B cell (primary cell): ENCODE measurements at regions not wholly inside any gene's neighbourhood (a gene's known extent, or its start where the extent isn't known, plus 50 kb on each side); places are given as distances from the start of the nearest gene placed in this dataset.

Source experiments
- ATAC-seq: fragments of 200-7000 bp; cut with Tn5 transposase; one replicate; pipeline ENCODE4 v1.10.0; 2021; ENCODE audit warnings: low read depth, mild to moderate bottlenecking, moderate number of reproducible peaks, moderate library complexity
- CTCF ChIA-PET: fragments of 350-600 bp; sonication (Branson Sonifier 250); formaldehyde crosslinking; loops from one replicate; lab custom pipeline; 2021; ENCODE audit warnings: antibody characterized with exemption, inconsistent platforms; lab: Charles Lee
- POLR2A ChIA-PET: fragments of 350-600 bp; sonication (Branson Sonifier 250); formaldehyde crosslinking; loops from one replicate; lab custom pipeline; 2021; ENCODE audit warnings: antibody characterized with exemption; lab: Charles Lee
- DNase-seq: peaks from one replicate; pipeline ENCODE4 v3.0.0; 2013
- H2AFZ ChIP-seq: 2 replicates; pipeline ENCODE4 v1.6.1; 2012; ENCODE audit warnings: mild to moderate bottlenecking, low read depth, low read length; ENCODE audit not compliant: insufficient read depth, poor library complexity, severe bottlenecking
- H3K27ac ChIP-seq, 2 donors: 1 replicate in 1 of 2; 2 replicates in 1 of 2; pipeline ENCODE4 v1.5.1; 2012 to 2013; ENCODE audit warnings: low read length in 2 of 2, mild to moderate bottlenecking in 2 of 2, moderate library complexity in 1 of 2
- H3K27me3 ChIP-seq, 4 experiments: fragments of 200-600 bp in 1 of 4; sonication (generic) in 1 of 4; replicated peaks in 1 of 4; 1 replicate in 2 of 4; 2 replicates in 2 of 4; pipeline versions ENCODE4 v1.6.1 to v1.7.0; 2013 to 2016; ENCODE audit warnings: low read length in 3 of 4, mild to moderate bottlenecking in 2 of 4, mixed read lengths in 1 of 4, moderate library complexity in 1 of 4; ENCODE audit not compliant: insufficient read depth in 4 of 4, control insufficient read depth in 3 of 4; ENCODE audit errors: control extremely low read depth in 1 of 4
- H3K36me3 ChIP-seq, 2 experiments: replicated peaks in 1 of 2; 1 replicate in 1 of 2; 2 replicates in 1 of 2; pipeline versions ENCODE4 v1.6.1 to v1.7.1; 2013; ENCODE audit warnings: low read length in 1 of 2; ENCODE audit not compliant: insufficient read depth in 2 of 2, control insufficient read depth in 1 of 2; ENCODE audit errors: control extremely low read depth in 1 of 2, extremely low read depth in 1 of 2
- H3K4me1 ChIP-seq, 2 donors: fragments of 200-600 bp in 1 of 2; sonication (generic) in 1 of 2; 1 replicate in 1 of 2; 2 replicates in 1 of 2; pipeline versions ENCODE4 v1.5.1 to v1.6.1; 2013 to 2017; ENCODE audit warnings: low read length in 2 of 2; ENCODE audit not compliant: control insufficient read depth in 2 of 2, insufficient read depth in 2 of 2
- H3K4me2 ChIP-seq: replicated peaks from 2 replicates; pipeline ENCODE3; 2012; ENCODE audit warnings: mild to moderate bottlenecking, low read depth, low read length; ENCODE audit not compliant: poor library complexity, severe bottlenecking
- H3K4me3 ChIP-seq, 5 experiments: fragments of 200-600 bp in 1 of 5; sonication (generic) in 1 of 5; 1 replicate in 3 of 5; 2 replicates in 2 of 5; pipeline versions ENCODE4 v1.5.1 to v1.7.0; 2011 to 2016; ENCODE audit warnings: low read length in 4 of 5, mild to moderate bottlenecking in 4 of 5, low read depth in 2 of 5, control low read depth in 1 of 5, moderate library complexity in 1 of 5; ENCODE audit not compliant: insufficient read depth in 1 of 5; ENCODE audit errors: control extremely low read depth in 1 of 5, extremely low read depth in 1 of 5
- H3K79me2 ChIP-seq: fragments of 200-600 bp; sonication (generic); one replicate; pipeline ENCODE4 v1.6.0; 2016; ENCODE audit warnings: low read length; ENCODE audit not compliant: control insufficient read depth, insufficient read depth
- H3K9ac ChIP-seq: fragments of 200-600 bp; sonication (generic); 2 replicates; pipeline ENCODE4 v1.6.1; 2017; ENCODE audit warnings: mild to moderate bottlenecking, low read length, moderate library complexity
- H3K9me3 ChIP-seq, 3 donors: one replicate each; pipeline versions ENCODE4 v1.6.1 to v1.7.1; 2013; ENCODE audit warnings: low read length in 2 of 3; ENCODE audit not compliant: control insufficient read depth in 2 of 3, insufficient read depth in 1 of 3; ENCODE audit errors: control extremely low read depth in 1 of 3
- H4K20me1 ChIP-seq: 2 replicates; pipeline ENCODE4 v1.6.0; 2012; ENCODE audit warnings: mild to moderate bottlenecking, low read length; ENCODE audit not compliant: insufficient read depth, control insufficient read depth, poor library complexity, severe bottlenecking
- H3K27ac Mint-ChIP-seq: one replicate; pipeline ENCODE4 v1.8.0; 2021; ENCODE audit warnings: mixed read lengths
- H3K27me3 Mint-ChIP-seq: one replicate; pipeline ENCODE4 v1.8.0; 2021; ENCODE audit warnings: mixed read lengths
- H3K4me1 Mint-ChIP-seq: one replicate; pipeline ENCODE4 v1.8.0; 2021; ENCODE audit warnings: mixed read lengths
- H3K4me3 Mint-ChIP-seq: one replicate; pipeline ENCODE4 v1.8.0; 2021; ENCODE audit warnings: mixed read lengths
- H3K9me3 Mint-ChIP-seq: one replicate; pipeline ENCODE4 v1.8.0; 2022; ENCODE audit warnings: mixed read lengths; ENCODE audit not compliant: insufficient read depth
- CTCF ChIP-seq: fragments of 200-600 bp; IDR thresholded peaks from one replicate; pipeline ENCODE4 v1.8.0; 2022; ENCODE audit warnings: antibody characterized with exemption, mild to moderate bottlenecking
- EZH2 ChIP-seq: IDR thresholded peaks from 2 replicates; pipeline ENCODE4 v1.6.1; 2012; ENCODE audit warnings: borderline replicate concordance, low read depth, mild to moderate bottlenecking, moderate library complexity, low read length; ENCODE audit not compliant: insufficient read depth, poor library complexity, severe bottlenecking
- WGBS: methylation state at CpG from one replicate; pipeline ENCODE4 v1.1.5; 2013; ENCODE audit warnings: missing lambda C conversion rate; ENCODE audit not compliant: insufficient coverage; 5-methylcytosine and 5-hydroxymethylcytosine counted together
- intact Hi-C: fragments of 100-400 bp; cut with micrococcal nuclease; formaldehyde crosslinking; loops from one replicate; pipeline ENCODE4 v1.10.0; 2022

DNA sequence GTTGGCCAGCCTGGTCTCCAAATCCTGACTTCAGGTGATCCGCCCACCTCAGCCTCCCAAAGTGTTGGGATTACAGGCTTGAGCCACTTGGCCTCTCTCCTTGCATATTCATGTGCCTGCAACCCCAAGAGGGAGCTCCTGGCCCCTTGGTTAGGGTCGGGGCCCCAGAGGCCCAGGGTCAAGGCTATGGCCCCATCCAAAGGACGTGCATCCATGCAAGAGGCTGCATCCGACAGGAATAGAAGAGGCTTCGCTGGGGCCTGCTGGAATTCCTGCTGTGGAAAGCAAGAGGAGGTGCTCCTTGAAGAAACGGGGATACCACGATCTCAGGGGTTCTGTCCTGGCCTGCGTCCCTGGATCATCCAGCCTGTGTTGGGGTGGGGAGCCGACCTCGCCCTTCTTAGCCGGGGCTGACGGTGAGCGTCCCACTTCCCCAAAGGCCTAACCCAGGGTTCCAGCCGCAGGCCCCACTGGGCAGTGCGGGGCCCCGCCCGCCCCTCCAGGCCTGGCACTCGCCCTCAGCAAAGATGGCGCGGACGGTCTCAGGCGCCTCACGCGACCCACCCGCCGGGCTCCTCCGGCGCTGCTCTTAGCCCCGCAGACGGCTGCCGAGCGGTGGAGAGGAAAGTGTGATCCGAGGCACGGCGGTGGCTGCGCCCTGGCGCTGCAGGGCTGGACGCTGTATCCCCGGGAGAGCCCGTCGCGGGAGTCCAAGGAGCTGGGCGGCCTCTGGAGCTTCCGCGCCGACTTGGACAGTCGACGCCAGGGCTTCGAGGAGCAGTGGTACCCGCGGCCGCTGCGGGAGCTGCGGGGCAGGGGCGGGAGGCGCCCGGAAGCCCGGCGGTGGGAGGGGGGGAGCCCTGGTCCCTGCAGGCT lies 54.7 kb downstream of the ZNF727 start:
- H3K9me3 ChIP-seq = peaks cover 0 to 80% (median 2%) of the 10 kb centered on the region in 3 donors
- no peak overlapping the region for H3K27ac Mint-ChIP-seq
- no peaks in the 10 kb centered on the region for H4K20me1 ChIP-seq
- H3K27me3 ChIP-seq = no peaks in the 10 kb centered on the region
- intact Hi-C loops = no loop called here
- H3K27ac ChIP-seq = no peak overlapping the region
- TF ChIP-seq CTCF = no peak
- no peak for TF ChIP-seq EZH2
- H3K79me2 ChIP-seq = no peaks in the 10 kb centered on the region
- no peaks in the 10 kb centered on the region for H3K4me1 Mint-ChIP-seq
- ATAC-seq (no peak), DNase-seq (no peak)
- no peaks in the 10 kb centered on the region for H3K27me3 Mint-ChIP-seq
- ChIA-PET POLR2A (no interaction called here), CTCF (no interaction called here)
- H3K4me2 ChIP-seq = no peak overlapping the region
- no peak overlapping the region for H3K4me3 ChIP-seq
- H3K4me3 Mint-ChIP-seq = no peak overlapping the region
- H3K9ac ChIP-seq = no peak overlapping the region
- H3K4me1 ChIP-seq = no peaks in the 10 kb centered on the region
- H2AFZ ChIP-seq = no peak overlapping the region
- 57% methylated on average over 59 of the region's 59 CpGs for WGBS
- H3K9me3 Mint-ChIP-seq = peaks cover 4% of the 10 kb centered on the region
- no peaks in the 10 kb centered on the region for H3K36me3 ChIP-seq

DNA sequence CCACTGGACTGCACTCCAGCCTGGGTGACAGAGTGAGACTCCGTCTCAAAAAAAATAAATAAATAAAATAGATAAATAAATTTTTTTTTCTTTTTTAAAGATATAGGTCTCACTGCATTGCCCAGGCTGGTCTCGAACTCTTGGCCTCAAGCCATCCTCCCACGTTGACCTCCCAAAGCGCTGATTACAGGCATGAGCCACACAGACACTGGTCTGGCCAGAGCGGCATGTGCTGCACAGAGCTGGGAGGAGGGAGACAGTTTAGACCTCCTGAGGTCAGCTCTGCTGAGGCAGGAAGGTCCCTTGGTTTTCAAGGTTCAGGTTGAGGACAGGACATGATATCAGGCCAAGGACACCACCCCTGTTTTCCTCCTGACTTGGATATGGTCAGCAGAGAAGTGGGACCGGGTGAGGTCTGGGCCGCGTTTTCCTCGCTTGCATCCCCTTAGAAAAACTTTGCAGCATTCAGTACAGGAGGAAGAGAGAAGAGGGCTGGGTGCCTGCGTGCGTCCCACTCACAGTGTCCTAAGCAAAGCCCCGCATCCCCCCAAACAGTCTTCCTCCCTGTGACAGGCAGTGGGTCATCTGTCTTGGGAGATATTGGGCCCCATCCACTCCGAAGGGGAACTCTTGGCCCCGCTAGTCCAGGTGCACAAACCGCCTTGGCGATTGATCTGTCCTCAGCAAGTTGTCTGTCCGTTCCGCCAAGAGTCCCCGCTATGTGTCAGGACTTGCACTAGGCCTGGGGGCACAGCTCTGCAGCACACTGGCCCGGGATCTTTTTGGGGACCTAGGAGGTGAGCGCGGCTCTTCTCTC lies 56.1 kb downstream of the ZNF727 start:
- Histone ChIP-seq H2AFZ (no peak overlapping the region), H3K27me3 (no peaks in the 10 kb centered on the region), H3K79me2 (no peaks in the 10 kb centered on the region), H3K4me1 (no peaks in the 10 kb centered on the region), H3K9ac (no peak overlapping the region), H3K27ac (no peak overlapping the region), H4K20me1 (no peaks in the 10 kb centered on the region), H3K36me3 (no peaks in the 10 kb centered on the region), H3K4me2 (no peak overlapping the region), H3K4me3 (no peak overlapping the region), H3K9me3 (peaks cover 0 to 66% (median 2%) of the 10 kb centered on the region in 3 donors)
- Mint-ChIP-seq H3K27ac (no peak overlapping the region), H3K4me3 (no peak overlapping the region), H3K27me3 (no peaks in the 10 kb centered on the region), H3K9me3 (peaks cover 4% of the 10 kb centered on the region), H3K4me1 (no peaks in the 10 kb centered on the region)
- DNase-seq (no peak), ATAC-seq (no peak)
- ChIA-PET CTCF (no interaction called here), POLR2A (no interaction called here)
- no peak for TF ChIP-seq CTCF
- no peak for TF ChIP-seq EZH2
- intact Hi-C loops = no loop called here
- 88% methylated on average over 16 of the region's 22 CpGs for WGBS
